ENCODE measurements at regions not wholly inside any gene's neighbourhood (a gene's known extent, or its start where the extent isn't known, plus 50 kb on each side); places are given as distances from the start of the nearest gene placed in this dataset.

DNA sequence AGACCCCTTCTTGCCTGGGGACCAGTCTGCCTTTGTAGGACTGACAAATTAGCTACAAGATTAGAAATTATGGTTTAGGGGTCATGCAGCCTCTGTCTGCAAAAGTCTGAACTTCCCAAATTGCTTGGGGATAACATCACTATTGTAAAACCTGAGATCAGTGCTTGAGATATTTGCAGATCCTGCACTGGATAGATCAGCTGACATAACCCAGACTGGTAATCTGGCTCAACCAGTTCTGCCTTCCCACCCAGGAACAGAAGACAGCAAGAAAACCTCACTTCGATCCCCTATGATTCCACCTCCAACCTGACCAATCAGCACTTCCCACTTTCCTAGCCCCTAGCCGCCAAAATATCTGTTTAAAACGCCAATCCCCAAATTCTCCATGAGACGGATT lies 202.8 kb upstream of the DIAPH2 start:
- TF ChIP-seq, protein P1, sequence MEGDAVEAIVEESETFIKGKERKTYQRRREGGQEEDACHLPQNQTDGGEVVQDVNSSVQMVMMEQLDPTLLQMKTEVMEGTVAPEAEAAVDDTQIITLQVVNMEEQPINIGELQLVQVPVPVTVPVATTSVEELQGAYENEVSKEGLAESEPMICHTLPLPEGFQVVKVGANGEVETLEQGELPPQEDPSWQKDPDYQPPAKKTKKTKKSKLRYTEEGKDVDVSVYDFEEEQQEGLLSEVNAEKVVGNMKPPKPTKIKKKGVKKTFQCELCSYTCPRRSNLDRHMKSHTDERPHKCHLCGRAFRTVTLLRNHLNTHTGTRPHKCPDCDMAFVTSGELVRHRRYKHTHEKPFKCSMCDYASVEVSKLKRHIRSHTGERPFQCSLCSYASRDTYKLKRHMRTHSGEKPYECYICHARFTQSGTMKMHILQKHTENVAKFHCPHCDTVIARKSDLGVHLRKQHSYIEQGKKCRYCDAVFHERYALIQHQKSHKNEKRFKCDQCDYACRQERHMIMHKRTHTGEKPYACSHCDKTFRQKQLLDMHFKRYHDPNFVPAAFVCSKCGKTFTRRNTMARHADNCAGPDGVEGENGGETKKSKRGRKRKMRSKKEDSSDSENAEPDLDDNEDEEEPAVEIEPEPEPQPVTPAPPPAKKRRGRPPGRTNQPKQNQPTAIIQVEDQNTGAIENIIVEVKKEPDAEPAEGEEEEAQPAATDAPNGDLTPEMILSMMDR (IDR thresholded peaks at IDR 0.05): no peak
- no peak for TF ChIP-seq POLR2A (IDR thresholded peaks at IDR 0.05)
